H9 (cell line): ENCODE measurements at regions not wholly inside any gene's neighbourhood (a gene's known extent, or its start where the extent isn't known, plus 50 kb on each side); places are given as distances from the start of the nearest gene placed in this dataset.

Source experiments
- DNase-seq: peaks from one replicate; pipeline ENCODE4 v3.0.0-alpha.2; 2017
- H2AFZ ChIP-seq: one replicate; pipeline ENCODE4 v1.6.1; 2013; ENCODE audit warnings: mild to moderate bottlenecking, low read length, control low read depth, moderate library complexity
- H2AK5ac ChIP-seq: 2 replicates; pipeline ENCODE4 v1.6.1; 2013; ENCODE audit warnings: low read length, control low read depth, mixed read lengths; ENCODE audit not compliant: insufficient read length
- H2BK120ac ChIP-seq: one replicate; pipeline ENCODE4 v1.6.1; 2013; ENCODE audit warnings: low read depth, mild to moderate bottlenecking, low read length, control low read depth, inconsistent platforms; ENCODE audit not compliant: poor library complexity, severe bottlenecking
- H2BK12ac ChIP-seq: 2 replicates; pipeline ENCODE4 v1.6.1; 2013; ENCODE audit warnings: low read length, control low read depth, mixed read lengths, low read depth; ENCODE audit not compliant: insufficient read length
- H2BK15ac ChIP-seq: 2 replicates; pipeline ENCODE4 v1.6.1; 2013; ENCODE audit warnings: low read depth, low read length, control low read depth
- H2BK20ac ChIP-seq: one replicate; pipeline ENCODE4 v1.6.1; 2013; ENCODE audit warnings: low read depth, mild to moderate bottlenecking, low read length, control low read depth, inconsistent platforms; ENCODE audit not compliant: poor library complexity, severe bottlenecking
- H2BK5ac ChIP-seq: 2 replicates; pipeline ENCODE4 v1.6.1; 2013; ENCODE audit warnings: low read length, control low read depth, mixed read lengths; ENCODE audit not compliant: insufficient read length
- H3K14ac ChIP-seq: 2 replicates; pipeline ENCODE4 v1.6.1; 2013; ENCODE audit warnings: low read length, control low read depth; ENCODE audit not compliant: insufficient read depth
- H3K18ac ChIP-seq: 2 replicates; pipeline ENCODE4 v1.6.1; 2013; ENCODE audit warnings: low read depth, mild to moderate bottlenecking, mixed read lengths, low read length, control low read depth; ENCODE audit not compliant: insufficient read length
- H3K23ac ChIP-seq: 2 replicates; pipeline ENCODE4 v1.6.1; 2013; ENCODE audit warnings: low read length, control low read depth, mixed read lengths, low read depth; ENCODE audit not compliant: insufficient read length
- H3K23me2 ChIP-seq: 2 replicates; pipeline ENCODE4 v1.6.1; 2013; ENCODE audit warnings: low read depth, mild to moderate bottlenecking, mixed read lengths, low read length, control low read depth; ENCODE audit not compliant: insufficient read length, poor library complexity, severe bottlenecking
- H3K27ac ChIP-seq: 2 replicates; pipeline ENCODE4 v1.5.1; 2013; ENCODE audit warnings: low read length, control low read depth, mixed read lengths, low read depth; ENCODE audit not compliant: insufficient read length
- H3K27me3 ChIP-seq: 2 replicates; pipeline ENCODE4 v1.6.1; 2013; ENCODE audit warnings: low read length, control low read depth, inconsistent platforms; ENCODE audit not compliant: insufficient read depth
- H3K4ac ChIP-seq: 2 replicates; pipeline ENCODE4 v1.6.1; 2013; ENCODE audit warnings: low read depth, mild to moderate bottlenecking, control low read depth, inconsistent platforms, low read length, moderate library complexity
- H3K4me1 ChIP-seq: 2 replicates; pipeline ENCODE4 v1.6.1; 2013; ENCODE audit warnings: low read length, control low read depth, inconsistent platforms; ENCODE audit not compliant: insufficient read depth
- H3K4me2 ChIP-seq: 2 replicates; pipeline ENCODE4 v1.6.1; 2013; ENCODE audit warnings: low read length, control low read depth, mixed read lengths; ENCODE audit not compliant: insufficient read length, insufficient read depth
- H3K56ac ChIP-seq: 2 replicates; pipeline ENCODE4 v1.6.1; 2013; ENCODE audit warnings: low read depth, mild to moderate bottlenecking, mixed read lengths, low read length, control low read depth; ENCODE audit not compliant: insufficient read length
- H3K79me1 ChIP-seq: 2 replicates; pipeline ENCODE4 v1.6.1; 2013; ENCODE audit warnings: low read depth, mild to moderate bottlenecking, moderate library complexity, low read length, control low read depth, inconsistent platforms; ENCODE audit not compliant: insufficient read depth, poor library complexity, severe bottlenecking
- H3K79me2 ChIP-seq: 2 replicates; pipeline ENCODE4 v1.6.1; 2013; ENCODE audit warnings: low read length, control low read depth, inconsistent platforms; ENCODE audit not compliant: insufficient read depth
- H3K9ac ChIP-seq: 2 replicates; pipeline ENCODE4 v1.6.1; 2013; ENCODE audit warnings: low read length, control low read depth, mixed read lengths; ENCODE audit not compliant: insufficient read length; ENCODE audit errors: extremely low read depth
- H3K9me3 ChIP-seq: one replicate; pipeline ENCODE4 v1.6.1; 2013; ENCODE audit warnings: low read depth, low read length, inconsistent platforms; ENCODE audit not compliant: control insufficient read depth
- H3T11ph ChIP-seq: one replicate; pipeline ENCODE4 v1.6.1; 2013; ENCODE audit warnings: mild to moderate bottlenecking, low read length, control low read depth, inconsistent platforms
- H4K20me1 ChIP-seq: one replicate; pipeline ENCODE4 v1.6.1; 2013; ENCODE audit not compliant: control insufficient read depth, insufficient read length, insufficient read depth
- H4K5ac ChIP-seq: 2 replicates; pipeline ENCODE4 v1.6.1; 2013; ENCODE audit warnings: low read depth, mild to moderate bottlenecking, mixed read lengths, low read length, control low read depth; ENCODE audit not compliant: insufficient read length
- H4K8ac ChIP-seq: replicated peaks from 2 replicates; pipeline ENCODE4 v1.6.1; 2013; ENCODE audit warnings: low read length, control low read depth, mixed read lengths, low read depth; ENCODE audit not compliant: insufficient read length
- H4K91ac ChIP-seq: 2 replicates; pipeline ENCODE4 v1.6.1; 2013; ENCODE audit warnings: low read depth, mild to moderate bottlenecking, moderate library complexity, mixed read lengths, low read length, control low read depth; ENCODE audit not compliant: insufficient read length
- H3K27ac Mint-ChIP-seq, 3 experiments: 2 replicates in 2 of 3; 3 replicates in 1 of 3; pipeline ENCODE4 v1.8.0; 2020 to 2021; ENCODE audit warnings: mixed read lengths in 3 of 3, mild to moderate bottlenecking in 1 of 3, moderate library complexity in 1 of 3
- H3K27me3 Mint-ChIP-seq: 2 replicates; pipeline ENCODE4 v1.8.0; 2021; ENCODE audit warnings: low read depth, mild to moderate bottlenecking, moderate library complexity, mixed read lengths
- H3K36me3 Mint-ChIP-seq, 3 experiments: 2 replicates in 2 of 3; 3 replicates in 1 of 3; pipeline ENCODE4 v1.8.0; 2020 to 2021; ENCODE audit warnings: low read depth in 3 of 3, mixed read lengths in 3 of 3; ENCODE audit not compliant: insufficient read depth in 1 of 3
- H3K4me1 Mint-ChIP-seq, 2 experiments: 2 replicates each; pipeline ENCODE4 v1.8.0; 2020; ENCODE audit warnings: mixed read lengths in 2 of 2
- H3K4me3 Mint-ChIP-seq, 2 experiments: 2 replicates in 1 of 2; 3 replicates in 1 of 2; pipeline ENCODE4 v1.8.0; 2020 to 2021; ENCODE audit warnings: mild to moderate bottlenecking in 2 of 2, mixed read lengths in 2 of 2, moderate library complexity in 1 of 2
- H3K9me3 Mint-ChIP-seq, 2 experiments: 2 replicates in 1 of 2; 3 replicates in 1 of 2; pipeline ENCODE4 v1.8.0; 2020; ENCODE audit warnings: mild to moderate bottlenecking in 2 of 2, mixed read lengths in 2 of 2, moderate library complexity in 1 of 2
- WGBS: extraction: QIAGEN DNeasy Blood & Tissue Kit; methylation state at CpG from one replicate; pipeline ENCODE4 v1.1.7; 2013; ENCODE audit warnings: missing lambda C conversion rate, low lambda C conversion rate, mixed read lengths; ENCODE audit not compliant: insufficient read length; ENCODE audit errors: extremely low coverage; 5-methylcytosine and 5-hydroxymethylcytosine counted together
- TF ChIP-seq, protein P1 (sequence below): fragments of 200-600 bp; sonication (generic); conservative IDR thresholded peaks from 3 replicates; pipeline ENCODE4 v1.8.0; 2021; ENCODE audit warnings: antibody characterized with exemption, mild to moderate bottlenecking

DNA sequence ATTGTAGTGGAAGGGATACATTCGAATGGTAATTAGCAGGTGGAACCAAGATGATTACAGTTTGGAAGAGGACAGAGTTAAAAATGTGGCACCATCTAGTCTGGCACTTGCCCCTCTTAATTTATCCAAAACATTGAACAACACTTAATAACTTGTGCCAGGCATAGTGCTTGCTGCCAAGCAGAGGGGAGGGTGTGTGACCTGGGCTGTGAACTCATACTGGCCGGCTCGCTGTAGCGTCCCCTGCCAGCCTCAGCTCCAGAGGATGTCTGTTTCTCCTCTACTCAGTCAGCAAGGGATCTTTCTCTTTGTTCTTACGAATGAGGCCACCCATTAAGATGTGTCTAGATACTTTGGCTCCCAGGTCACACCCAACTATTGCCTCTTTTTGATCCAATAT, 179.4 kb upstream of the INHBA start:
- Histone ChIP-seq H3K56ac (no peak overlapping the region), H2AK5ac (no peak overlapping the region), H3K23ac (no peak overlapping the region), H4K8ac (no peak overlapping the region), H3K9me3 (no peaks in the 10 kb centered on the region), H3K79me1 (no peaks in the 10 kb centered on the region), H2BK12ac (no peak overlapping the region), H3K27ac (no peak overlapping the region), H3K14ac (no peak overlapping the region), H3K18ac (no peak overlapping the region), H2AFZ (no peak overlapping the region), H2BK20ac (no peak overlapping the region), H4K5ac (no peak overlapping the region), H3K23me2 (no peaks in the 10 kb centered on the region), H3K79me2 (no peaks in the 10 kb centered on the region), H3K9ac (no peak overlapping the region), H4K91ac (no peak overlapping the region), H3K4me2 (no peak overlapping the region), H3T11ph (no peak overlapping the region), H2BK5ac (no peak overlapping the region), H2BK120ac (no peak overlapping the region), H3K27me3 (no peaks in the 10 kb centered on the region), H2BK15ac (no peak overlapping the region), H3K4ac (no peak overlapping the region), H4K20me1 (no peaks in the 10 kb centered on the region), H3K4me1 (0 out of 2 replicates have a peak, but pooled peaks cover 2% of the 10 kb centered on the region)
- no peak for DNase-seq
- Mint-ChIP-seq H3K27ac (no peak overlapping the region), H3K4me3 (no peak overlapping the region), H3K27me3 (no peaks in the 10 kb centered on the region), H3K9me3 (peaks cover 0 to 3% of the 10 kb centered on the region in 2 experiments; a peak in 1 of 5 replicates), H3K36me3 (no peaks in the 10 kb centered on the region; a peak in 1 of 7 replicates), H3K4me1 (peaks cover 7 to 15% of the 10 kb centered on the region in 2 experiments)
- TF ChIP-seq, protein P1, sequence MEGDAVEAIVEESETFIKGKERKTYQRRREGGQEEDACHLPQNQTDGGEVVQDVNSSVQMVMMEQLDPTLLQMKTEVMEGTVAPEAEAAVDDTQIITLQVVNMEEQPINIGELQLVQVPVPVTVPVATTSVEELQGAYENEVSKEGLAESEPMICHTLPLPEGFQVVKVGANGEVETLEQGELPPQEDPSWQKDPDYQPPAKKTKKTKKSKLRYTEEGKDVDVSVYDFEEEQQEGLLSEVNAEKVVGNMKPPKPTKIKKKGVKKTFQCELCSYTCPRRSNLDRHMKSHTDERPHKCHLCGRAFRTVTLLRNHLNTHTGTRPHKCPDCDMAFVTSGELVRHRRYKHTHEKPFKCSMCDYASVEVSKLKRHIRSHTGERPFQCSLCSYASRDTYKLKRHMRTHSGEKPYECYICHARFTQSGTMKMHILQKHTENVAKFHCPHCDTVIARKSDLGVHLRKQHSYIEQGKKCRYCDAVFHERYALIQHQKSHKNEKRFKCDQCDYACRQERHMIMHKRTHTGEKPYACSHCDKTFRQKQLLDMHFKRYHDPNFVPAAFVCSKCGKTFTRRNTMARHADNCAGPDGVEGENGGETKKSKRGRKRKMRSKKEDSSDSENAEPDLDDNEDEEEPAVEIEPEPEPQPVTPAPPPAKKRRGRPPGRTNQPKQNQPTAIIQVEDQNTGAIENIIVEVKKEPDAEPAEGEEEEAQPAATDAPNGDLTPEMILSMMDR = no peak
- no CpG with 5 or more reads among the region's 5 CpGs for WGBS
